Trophoblast cell (in vitro differentiated cells and primary cell): ENCODE measurements at regions not wholly inside any gene's neighbourhood (a gene's known extent, or its start where the extent isn't known, plus 50 kb on each side); places are given as distances from the start of the nearest gene placed in this dataset.
A peak's percentile ranks its signal among the peaks of the same experiment; 100 is the strongest.

Experiments
- DNase-seq, 2 donors: peaks; one replicate each; pipeline ENCODE4 v3.0.0-alpha.2; 2016
- H2AFZ ChIP-seq: 2 replicates; pipeline ENCODE4 v1.6.1; 2013; ENCODE audit warnings: low read length, moderate library complexity, mild to moderate bottlenecking; ENCODE audit not compliant: insufficient read depth, poor library complexity
- H2AK5ac ChIP-seq: 2 replicates; pipeline ENCODE4 v1.6.1; 2013; ENCODE audit warnings: mild to moderate bottlenecking, low read length
- H2BK120ac ChIP-seq: 2 replicates; pipeline ENCODE4 v1.6.1; 2013; ENCODE audit warnings: low read length, mild to moderate bottlenecking, moderate library complexity; ENCODE audit not compliant: insufficient read depth, poor library complexity
- H2BK12ac ChIP-seq: 2 replicates; pipeline ENCODE4 v1.6.1; 2013; ENCODE audit warnings: mild to moderate bottlenecking, low read length, moderate library complexity
- H2BK5ac ChIP-seq: 2 replicates; pipeline ENCODE4 v1.6.1; 2013; ENCODE audit warnings: low read length, low read depth, moderate library complexity, mild to moderate bottlenecking; ENCODE audit not compliant: poor library complexity
- H3K14ac ChIP-seq: 2 replicates; pipeline ENCODE4 v1.6.1; 2013; ENCODE audit warnings: mild to moderate bottlenecking, low read length
- H3K18ac ChIP-seq: 2 replicates; pipeline ENCODE4 v1.6.1; 2013; ENCODE audit warnings: mild to moderate bottlenecking, low read length
- H3K23ac ChIP-seq: 2 replicates; pipeline ENCODE4 v1.6.1; 2013; ENCODE audit warnings: low read length
- H3K27ac ChIP-seq: 2 replicates; pipeline ENCODE4 v1.5.1; 2013; ENCODE audit warnings: low read depth, mild to moderate bottlenecking, inconsistent platforms, low read length, moderate library complexity
- H3K27me3 ChIP-seq: 2 replicates; pipeline ENCODE4 v1.6.1; 2013; ENCODE audit warnings: inconsistent platforms, mild to moderate bottlenecking, low read length, moderate library complexity; ENCODE audit not compliant: insufficient read depth
- H3K36me3 ChIP-seq, 2 experiments: 1 replicate in 1 of 2; 2 replicates in 1 of 2; pipeline ENCODE4 v1.6.1; 2013; ENCODE audit warnings: low read length in 2 of 2, mild to moderate bottlenecking in 2 of 2, moderate library complexity in 1 of 2; ENCODE audit not compliant: insufficient read depth in 2 of 2, control insufficient read depth in 1 of 2
- H3K4ac ChIP-seq: 2 replicates; pipeline ENCODE4 v1.6.1; 2013; ENCODE audit warnings: low read depth, mild to moderate bottlenecking, low read length, moderate library complexity
- H3K4me1 ChIP-seq, 2 experiments: 1 replicate in 1 of 2; 2 replicates in 1 of 2; pipeline ENCODE4 v1.6.1; 2013; ENCODE audit warnings: low read length in 2 of 2, mild to moderate bottlenecking in 2 of 2, moderate library complexity in 1 of 2; ENCODE audit not compliant: insufficient read depth in 2 of 2, control insufficient read depth in 1 of 2
- H3K4me2 ChIP-seq: 2 replicates; pipeline ENCODE4 v1.6.1; 2013; ENCODE audit warnings: inconsistent platforms, mild to moderate bottlenecking, low read length, moderate library complexity
- H3K4me3 ChIP-seq: 2 replicates; pipeline ENCODE4 v1.5.1; 2013; ENCODE audit warnings: mild to moderate bottlenecking, low read depth, low read length, inconsistent platforms
- H3K79me1 ChIP-seq: one replicate; pipeline ENCODE4 v1.6.1; 2013; ENCODE audit warnings: low read length
- H3K79me2 ChIP-seq: 2 replicates; pipeline ENCODE4 v1.6.1; 2013; ENCODE audit warnings: low read length, mild to moderate bottlenecking; ENCODE audit not compliant: control insufficient read depth, insufficient read depth, poor library complexity
- H3K9ac ChIP-seq: 2 replicates; pipeline ENCODE4 v1.6.1; 2013; ENCODE audit warnings: mild to moderate bottlenecking, low read length
- H3K9me3 ChIP-seq: 2 replicates; pipeline ENCODE4 v1.6.1; 2013; ENCODE audit warnings: low read depth, mild to moderate bottlenecking, control low read depth, inconsistent platforms, low read length; ENCODE audit not compliant: insufficient read depth
- H4K12ac ChIP-seq: 2 replicates; pipeline ENCODE4 v1.6.1; 2013; ENCODE audit warnings: low read depth, mild to moderate bottlenecking, low read length, moderate library complexity
- H4K8ac ChIP-seq: 2 replicates; pipeline ENCODE4 v1.6.1; 2013; ENCODE audit warnings: low read depth, mild to moderate bottlenecking, low read length, moderate library complexity
- H4K91ac ChIP-seq: one replicate; pipeline ENCODE4 v1.6.1; 2013; ENCODE audit warnings: low read depth, mild to moderate bottlenecking, low read length, moderate library complexity
- WGBS: extraction: QIAGEN DNeasy Blood & Tissue Kit; methylation state at CpG from one replicate; pipeline ENCODE4 v1.1.7; 2013; ENCODE audit warnings: missing lambda C conversion rate; ENCODE audit not compliant: insufficient read length, insufficient coverage; ENCODE audit errors: extremely low coverage; 5-methylcytosine and 5-hydroxymethylcytosine counted together

GRCh38 chr2:18741191-18741590 is 151.8 kb upstream of the NT5C1B start:
- Histone ChIP-seq H2BK120ac (no peak overlapping the region), H4K8ac (no peak overlapping the region), H3K79me1 (no peaks in the 10 kb centered on the region), H4K91ac (no peak overlapping the region), H4K12ac (no peak overlapping the region), H2BK5ac (no peak overlapping the region), H3K79me2 (no peaks in the 10 kb centered on the region), H3K36me3 (no peaks in the 10 kb centered on the region), H3K4ac (no peak overlapping the region), H3K18ac (no peak overlapping the region), H3K4me2 (no peak overlapping the region), H2BK12ac (no peak overlapping the region), H3K4me1 (peaks cover 0 to 2% of the 10 kb centered on the region in 2 experiments), H3K27ac (no peak overlapping the region), H3K9me3 (no peaks in the 10 kb centered on the region), H3K23ac (no peak overlapping the region), H3K14ac (no peak overlapping the region), H3K9ac (no peak overlapping the region), H3K27me3 (no peaks in the 10 kb centered on the region), H3K4me3 (no peak overlapping the region), H2AK5ac (no peak overlapping the region), H2AFZ (no peak overlapping the region)
- no peak for DNase-seq

- Histone ChIP-seq H2AK5ac (no peak overlapping the region), H3K4me2 (no peak overlapping the region), H3K14ac (no peak overlapping the region), H2AFZ (no peak overlapping the region), H3K27ac (no peak overlapping the region), H3K23ac (no peak overlapping the region), H3K79me2 (no peaks in the 10 kb centered on the region), H3K4ac (no peak overlapping the region), H3K36me3 (no peaks in the 10 kb centered on the region), H4K91ac (no peak overlapping the region), H4K12ac (no peak overlapping the region), H3K4me3 (no peak overlapping the region), H2BK12ac (no peak overlapping the region), H3K18ac (no peak overlapping the region), H2BK120ac (no peak overlapping the region), H3K27me3 (no peaks in the 10 kb centered on the region), H4K8ac (no peak overlapping the region), H3K79me1 (no peaks in the 10 kb centered on the region), H3K9ac (no peak overlapping the region), H2BK5ac (no peak overlapping the region), H3K4me1 (peaks cover 0 to 2% of the 10 kb centered on the region in 2 experiments), H3K9me3 (no peaks in the 10 kb centered on the region)
- peak; percentile 63 to 75 for DNase-seq
- no CpG with 5 or more reads among the region's 7 CpGs for WGBS
Measured at GRCh38 chr2:18740474-18740881, 151.1 kb upstream of the NT5C1B start.

GRCh38 chr2:18731666-18732065 is 142.3 kb upstream of the NT5C1B start:
- H3K4me2 ChIP-seq = no peak overlapping the region
- no peak overlapping the region for H3K23ac ChIP-seq
- no peak overlapping the region for H3K4ac ChIP-seq
- no peak overlapping the region for H3K9ac ChIP-seq
- H3K18ac ChIP-seq = no peak overlapping the region
- H3K79me1 ChIP-seq = no peaks in the 10 kb centered on the region
- H3K4me3 ChIP-seq = no peak overlapping the region
- H3K4me1 ChIP-seq = no peaks in the 10 kb centered on the region
- H2AK5ac ChIP-seq = no peak overlapping the region
- no peak overlapping the region for H2BK120ac ChIP-seq
- DNase-seq = no peak
- no peaks in the 10 kb centered on the region for H3K79me2 ChIP-seq
- H2BK12ac ChIP-seq = no peak overlapping the region
- H2AFZ ChIP-seq = no peak overlapping the region
- H2BK5ac ChIP-seq = no peak overlapping the region
- H4K91ac ChIP-seq = no peak overlapping the region
- no peak overlapping the region for H4K12ac ChIP-seq
- no peak overlapping the region for H3K14ac ChIP-seq
- no CpG with 5 or more reads among the region's 2 CpGs for WGBS
- no peaks in the 10 kb centered on the region for H3K27me3 ChIP-seq
- no peak overlapping the region for H3K27ac ChIP-seq
- H4K8ac ChIP-seq = no peak overlapping the region
- no peaks in the 10 kb centered on the region for H3K9me3 ChIP-seq
- no peaks in the 10 kb centered on the region for H3K36me3 ChIP-seq

GRCh38 chr2:18724371-18725145 is 135.2 kb upstream of the NT5C1B start:
- no peak for DNase-seq
- H4K8ac ChIP-seq = no peak overlapping the region
- no peak overlapping the region for H3K14ac ChIP-seq
- no peak overlapping the region for H3K4me3 ChIP-seq
- no peak overlapping the region for H3K23ac ChIP-seq
- no peak overlapping the region for H2BK120ac ChIP-seq
- H3K4ac ChIP-seq = no peak overlapping the region
- H3K9ac ChIP-seq = no peak overlapping the region
- H3K79me1 ChIP-seq = no peaks in the 10 kb centered on the region
- no peak overlapping the region for H3K18ac ChIP-seq
- H3K9me3 ChIP-seq = no peaks in the 10 kb centered on the region
- no peak overlapping the region for H3K4me2 ChIP-seq
- no peaks in the 10 kb centered on the region for H3K36me3 ChIP-seq
- no peak overlapping the region for H3K27ac ChIP-seq
- no peak overlapping the region for H2AFZ ChIP-seq
- H3K27me3 ChIP-seq = no peaks in the 10 kb centered on the region
- H4K12ac ChIP-seq = no peak overlapping the region
- H3K79me2 ChIP-seq = no peaks in the 10 kb centered on the region
- H2BK12ac ChIP-seq = no peak overlapping the region
- no peak overlapping the region for H2BK5ac ChIP-seq
- no peak overlapping the region for H4K91ac ChIP-seq
- no peak overlapping the region for H2AK5ac ChIP-seq
- WGBS = no CpG with 5 or more reads among the region's 5 CpGs
- H3K4me1 ChIP-seq = peaks cover 0 to 2% of the 10 kb centered on the region in 2 experiments
